AG04449 (cell line): ENCODE measurements at regions not wholly inside any gene's neighbourhood (a gene's known extent, or its start where the extent isn't known, plus 50 kb on each side); places are given as distances from the start of the nearest gene placed in this dataset.
A peak's percentile ranks its signal among the peaks of the same experiment; 100 is the strongest.

Source experiments
- CTCF ChIA-PET: fragments of 350-600 bp; formaldehyde crosslinking; extraction: SDS; loops from one replicate; lab custom pipeline; 2021; ENCODE audit warnings: antibody characterized with exemption; lab: Yijun Ruan, JAX
- POLR2A ChIA-PET: fragments of 400-600, 350-600 bp; formaldehyde crosslinking; extraction: SDS; loops from one replicate; lab custom pipeline; 2020; ENCODE audit warnings: antibody characterized with exemption, inconsistent platforms; lab: Yijun Ruan, JAX
- DNase-seq: peaks from one replicate; pipeline ENCODE4 v3.0.0-alpha.2; 2010; ENCODE audit warnings: low read depth, low spot score
- H3K4me3 ChIP-seq: 2 replicates; pipeline ENCODE4 v1.5.1; 2011; ENCODE audit warnings: low read depth, mild to moderate bottlenecking, control low read depth, low read length
- CTCF ChIP-seq: IDR thresholded peaks from one replicate; pipeline ENCODE4 v1.5.1; 2011; ENCODE audit warnings: mild to moderate bottlenecking, moderate library complexity, low read length, control low read depth, inconsistent platforms; ENCODE audit not compliant: insufficient read depth; ENCODE audit errors: missing control alignments

- no peak for DNase-seq
- POLR2A ChIA-PET, result no interaction called here
Observed at GRCh38 chr4:20520901-20521300, 179.4 kb upstream of the PACRGL start.

GRCh38 chr4:20528508-20528907 is 171.8 kb upstream of the PACRGL start:
- ChIA-PET POLR2A (no interaction called here), CTCF (interaction anchor here (1.2 to 1.3 kb wide), 3 partner anchors 16 to 157 kb away, joined by 3 read pairs; no protein-coding TSS in a partner anchor)
- DNase-seq, result no peak
- no peak overlapping the region for H3K4me3 ChIP-seq
- TF ChIP-seq CTCF, result no peak

More at GRCh38 chr4:20520901-20521300, 179.4 kb upstream of the PACRGL start:
- TF ChIP-seq CTCF, result no peak
- H3K4me3 ChIP-seq, result no peak overlapping the region
- CTCF ChIA-PET, result no interaction called here

GRCh38 chr4:20529691-20530090 is 170.6 kb upstream of the PACRGL start:
- no peak for DNase-seq
- TF ChIP-seq CTCF, result no peak
- no peak overlapping the region for H3K4me3 ChIP-seq
- POLR2A ChIA-PET, result interaction anchor here (0.7 kb wide), 1 partner anchor 69 kb away, joined by 3 read pairs; no protein-coding TSS in a partner anchor
- CTCF ChIA-PET, result interaction anchor here (0.7 to 1.7 kb wide), 4 partner anchors 14 to 101 kb away, joined by 3 to 4 read pairs (median 4); no protein-coding TSS in a partner anchor

- no peak overlapping the region for H3K4me3 ChIP-seq
- ChIA-PET POLR2A (no interaction called here), CTCF (interaction anchor here (1.9 kb wide), 1 partner anchor 12 kb away, joined by 8 read pairs; no protein-coding TSS in a partner anchor)
- DNase-seq, result no peak
- no peak for TF ChIP-seq CTCF
Observed at GRCh38 chr4:20532116-20532790, 168.0 kb upstream of the PACRGL start.

- ChIA-PET POLR2A (no interaction called here), CTCF (interaction anchor here (1.0 kb wide), 1 partner anchor 14 kb away, joined by 3 read pairs; no protein-coding TSS in a partner anchor)
- no peak overlapping the region for H3K4me3 ChIP-seq
- no peak for TF ChIP-seq CTCF
- DNase-seq, result peak; percentile 42
Observed at GRCh38 chr4:20532871-20533870, 167.1 kb upstream of the PACRGL start.
